Fibroblast of villous mesenchyme (primary cell): ENCODE measurements at regions not wholly inside any gene's neighbourhood (a gene's known extent, or its start where the extent isn't known, plus 50 kb on each side); places are given as distances from the start of the nearest gene placed in this dataset.

Experiments
- DNase-seq: peaks from one replicate; pipeline ENCODE4 v3.0.0-alpha.2; 2010; ENCODE audit warnings: low read depth
- H3K4me3 ChIP-seq: 2 replicates; pipeline ENCODE4 v1.5.1; 2011; ENCODE audit warnings: low read depth, mild to moderate bottlenecking, low read length
- TF ChIP-seq, protein P1 (sequence below): IDR thresholded peaks from 2 replicates; pipeline ENCODE4 v1.5.1; 2012; ENCODE audit warnings: low read depth, mild to moderate bottlenecking, low read length; ENCODE audit not compliant: insufficient read depth

DNA sequence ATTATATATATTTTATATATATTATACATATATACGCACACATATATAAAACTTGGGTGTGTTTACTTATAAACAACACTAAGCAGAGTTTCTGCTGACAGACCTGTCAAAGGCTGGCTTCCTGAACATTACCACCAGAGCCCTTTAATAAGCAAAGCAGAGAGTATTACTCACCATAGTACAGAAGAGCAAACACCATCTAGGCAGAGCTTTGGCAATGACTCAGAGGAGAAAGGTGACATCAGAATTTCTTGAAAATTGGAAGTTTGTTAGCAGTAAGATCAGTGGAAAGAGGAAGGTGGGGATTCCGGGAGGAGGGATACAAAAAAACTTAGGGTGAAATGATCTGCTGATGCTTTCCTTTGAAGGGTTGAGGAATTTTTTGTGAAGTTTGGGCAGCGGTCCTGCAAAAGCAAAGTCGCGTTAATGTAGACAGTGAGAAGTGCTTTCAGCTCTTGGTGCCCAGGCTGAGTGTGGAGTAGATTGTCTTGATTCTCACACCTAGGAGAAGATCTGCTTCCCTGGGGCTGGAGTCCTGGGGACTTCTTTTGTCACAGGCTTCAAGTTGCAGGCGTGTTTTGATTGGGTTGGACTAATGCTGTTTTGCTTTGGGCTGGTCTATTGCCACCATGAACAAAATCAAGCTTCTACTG is 109.6 kb upstream of the BACH2 start:
- H3K4me3 ChIP-seq: no peak overlapping the region
- DNase-seq: peak; percentile 16
- TF ChIP-seq, protein P1, sequence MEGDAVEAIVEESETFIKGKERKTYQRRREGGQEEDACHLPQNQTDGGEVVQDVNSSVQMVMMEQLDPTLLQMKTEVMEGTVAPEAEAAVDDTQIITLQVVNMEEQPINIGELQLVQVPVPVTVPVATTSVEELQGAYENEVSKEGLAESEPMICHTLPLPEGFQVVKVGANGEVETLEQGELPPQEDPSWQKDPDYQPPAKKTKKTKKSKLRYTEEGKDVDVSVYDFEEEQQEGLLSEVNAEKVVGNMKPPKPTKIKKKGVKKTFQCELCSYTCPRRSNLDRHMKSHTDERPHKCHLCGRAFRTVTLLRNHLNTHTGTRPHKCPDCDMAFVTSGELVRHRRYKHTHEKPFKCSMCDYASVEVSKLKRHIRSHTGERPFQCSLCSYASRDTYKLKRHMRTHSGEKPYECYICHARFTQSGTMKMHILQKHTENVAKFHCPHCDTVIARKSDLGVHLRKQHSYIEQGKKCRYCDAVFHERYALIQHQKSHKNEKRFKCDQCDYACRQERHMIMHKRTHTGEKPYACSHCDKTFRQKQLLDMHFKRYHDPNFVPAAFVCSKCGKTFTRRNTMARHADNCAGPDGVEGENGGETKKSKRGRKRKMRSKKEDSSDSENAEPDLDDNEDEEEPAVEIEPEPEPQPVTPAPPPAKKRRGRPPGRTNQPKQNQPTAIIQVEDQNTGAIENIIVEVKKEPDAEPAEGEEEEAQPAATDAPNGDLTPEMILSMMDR: no peak

DNA sequence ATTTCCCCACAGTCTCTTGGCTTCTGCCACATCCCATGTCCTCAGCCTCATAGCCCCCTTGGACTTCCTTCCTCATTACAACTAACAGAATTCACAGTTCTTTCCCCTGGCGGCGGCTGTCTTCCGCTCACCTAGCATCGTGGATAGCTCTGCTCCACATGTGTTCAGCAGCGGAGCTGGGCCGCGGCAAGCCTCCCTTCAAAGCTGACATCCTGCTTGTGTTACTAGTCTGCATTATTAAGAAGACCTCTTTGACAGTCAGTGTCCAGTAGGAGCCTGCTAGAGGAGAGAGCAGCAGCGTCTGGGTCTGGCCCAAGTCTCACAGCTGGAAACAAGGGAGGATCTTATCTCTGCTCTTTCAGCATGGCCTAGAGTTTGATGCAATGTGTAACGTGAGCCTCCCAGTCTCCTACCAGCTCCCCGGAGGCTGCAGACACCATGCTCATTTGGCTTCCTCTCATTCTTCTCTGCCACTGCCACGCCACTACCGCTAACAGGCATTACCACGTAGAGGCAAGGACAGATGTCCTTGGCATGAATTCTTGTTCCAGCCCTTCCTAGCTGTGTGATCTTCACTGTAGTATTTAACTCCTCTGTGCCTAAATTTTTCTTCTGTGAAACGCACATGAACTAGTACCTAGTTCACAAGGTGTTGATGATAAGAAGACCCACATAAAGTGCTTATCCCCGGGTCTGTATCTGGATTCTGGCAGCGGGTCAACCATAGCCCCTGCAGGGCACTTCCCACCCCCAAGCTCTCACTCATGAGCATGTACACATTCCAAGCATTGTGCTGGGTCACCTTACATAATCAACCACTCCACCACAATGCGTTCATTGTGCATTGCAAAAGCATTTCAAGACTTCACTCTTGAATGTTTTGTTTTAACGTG is 107.1 kb upstream of the BACH2 start:
- DNase-seq: peak; percentile 69
- no peak overlapping the region for H3K4me3 ChIP-seq
- TF ChIP-seq, protein P1: no peak

DNA sequence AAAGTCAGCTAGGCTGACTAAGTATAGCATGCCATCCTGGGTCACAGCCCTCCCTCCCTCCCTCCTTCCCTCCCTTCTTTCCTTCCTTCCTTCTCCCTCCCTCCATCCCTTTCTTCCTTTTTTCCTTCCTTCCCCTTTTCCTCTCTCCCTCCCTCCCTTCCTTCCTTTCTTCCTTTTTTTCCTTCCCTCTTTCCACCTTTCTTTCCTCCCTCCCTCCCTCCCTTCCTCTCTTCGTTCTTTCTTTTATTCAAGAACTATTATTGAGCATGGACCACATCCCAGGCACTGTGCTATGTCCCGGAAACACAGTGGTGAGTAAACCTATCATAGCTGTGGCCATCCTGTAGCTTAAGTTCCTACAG is 106.2 kb upstream of the BACH2 start:
- TF ChIP-seq, protein P1: no peak
- DNase-seq: no peak
- no peak overlapping the region for H3K4me3 ChIP-seq

DNA sequence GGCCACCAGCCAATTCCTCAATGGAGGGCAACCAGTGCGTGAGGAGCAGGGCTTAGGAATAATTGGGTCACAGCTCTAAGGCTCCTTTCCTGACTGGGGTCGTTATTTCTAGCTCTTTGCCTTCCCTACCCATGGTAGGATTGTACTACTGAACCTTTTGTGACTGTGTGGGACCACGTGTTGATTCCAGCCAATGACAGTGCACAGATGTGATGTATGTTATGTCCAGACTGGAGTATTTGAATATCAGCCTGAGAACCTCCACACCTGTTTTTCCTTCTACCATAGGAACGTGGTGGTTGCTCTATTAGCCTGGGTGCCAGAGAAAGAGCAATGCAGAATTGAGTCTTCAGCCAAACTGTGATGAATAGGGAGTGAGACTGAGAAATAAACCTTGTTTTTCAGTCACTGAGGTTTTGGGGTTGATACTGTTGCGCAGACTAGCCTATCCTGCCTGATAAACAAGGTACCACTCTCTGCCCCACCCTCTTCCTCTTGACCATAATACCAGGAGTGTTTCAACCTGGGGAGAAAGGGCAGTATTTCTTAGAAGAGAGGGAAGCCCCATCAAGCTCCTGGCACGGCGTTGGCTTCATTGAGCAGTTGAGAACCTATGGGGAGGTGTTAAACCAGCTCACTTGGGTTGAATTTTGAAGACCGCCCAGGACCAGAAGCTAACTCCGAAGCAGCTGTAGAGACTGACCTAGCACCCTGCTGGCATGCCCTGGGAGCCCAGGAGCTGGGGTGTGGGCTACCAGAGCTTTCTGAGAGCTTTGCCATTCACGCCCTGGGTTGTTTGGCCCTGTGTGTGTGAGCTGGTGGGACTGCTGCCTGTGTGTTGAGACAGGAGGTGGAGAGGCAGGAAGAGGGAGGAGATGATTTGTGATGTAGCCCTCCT is 105.5 kb upstream of the BACH2 start:
- no peak for DNase-seq
- TF ChIP-seq, protein P1: no peak
- no peak overlapping the region for H3K4me3 ChIP-seq

DNA sequence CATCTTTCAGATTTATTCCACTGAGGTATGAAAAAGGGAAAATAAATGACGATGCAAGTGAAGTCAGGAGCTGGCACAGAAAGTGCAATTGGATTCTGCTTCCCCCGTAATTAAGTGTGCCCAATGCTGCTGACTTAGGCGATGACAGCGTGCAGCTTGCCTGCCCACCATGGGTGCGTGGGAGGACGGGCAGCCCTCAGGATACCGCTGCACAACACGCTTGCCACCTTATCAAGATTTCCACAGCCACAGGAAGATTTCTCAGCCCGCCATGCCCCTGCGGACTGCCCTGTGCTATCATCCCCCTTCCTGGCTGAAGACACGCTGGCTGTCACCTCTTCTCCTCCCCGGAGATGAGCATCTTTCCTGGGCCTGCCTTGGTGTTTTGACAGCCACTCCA is 103.3 kb upstream of the BACH2 start:
- no peak overlapping the region for H3K4me3 ChIP-seq
- TF ChIP-seq, protein P1: no peak
- DNase-seq: no peak

DNA sequence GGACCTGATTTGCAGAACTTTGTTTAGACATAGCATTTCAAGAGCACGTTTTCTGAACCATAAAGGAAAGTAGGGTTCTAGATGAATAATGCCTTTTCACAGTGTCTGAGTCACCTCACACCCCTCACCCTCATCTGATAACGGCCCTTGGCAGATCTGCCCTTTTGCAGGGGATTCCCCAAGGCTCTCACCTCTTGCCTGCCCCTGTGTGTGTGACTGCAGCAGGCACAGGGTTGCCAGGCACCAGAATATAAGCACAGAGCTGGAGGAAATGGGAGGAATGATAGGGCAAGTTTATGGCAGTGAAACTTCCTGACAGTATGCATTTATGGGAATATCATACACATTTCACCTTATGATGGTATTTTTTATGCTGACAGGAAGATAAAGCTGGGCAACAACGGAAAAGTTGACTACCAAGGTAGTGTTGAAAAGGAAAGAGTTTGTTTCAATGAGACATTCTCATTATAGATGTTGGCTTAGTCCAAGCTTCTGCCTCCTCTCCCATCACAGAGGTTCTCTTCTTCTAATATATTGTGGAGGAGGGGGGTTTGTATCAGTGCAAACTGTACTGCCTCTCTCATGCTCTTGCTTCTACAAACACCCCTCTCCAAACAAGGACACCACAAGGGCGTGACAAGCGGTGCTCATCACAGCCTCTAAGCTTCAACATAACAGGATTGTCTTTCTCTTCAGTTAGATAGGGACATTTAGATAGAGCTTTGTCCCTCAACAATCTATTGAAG is 101.5 kb upstream of the BACH2 start:
- H3K4me3 ChIP-seq: no peak overlapping the region
- no peak for DNase-seq
- TF ChIP-seq, protein P1: no peak
